HCT116 (cell line): ENCODE measurements at regions not wholly inside any gene's neighbourhood (a gene's known extent, or its start where the extent isn't known, plus 50 kb on each side); places are given as distances from the start of the nearest gene placed in this dataset.

Source experiments
- ATAC-seq: fragments of 200-7000 bp; cut with Tn5 transposase; 2 replicates; pipeline ENCODE4 v1.9.1; 2020; ENCODE audit warnings: mild to moderate bottlenecking, moderate library complexity
- BruUV-seq: library from RNA; stranded (reverse); fragments of 400-500 nt; replicated peaks from 2 replicates; lab custom pipeline; 2021; lab: Mats Ljungman, UMichigan
- CTCF ChIA-PET: fragments of 300-600 bp; sonication (Branson Sonifier 250); formaldehyde crosslinking; loops from one replicate; lab custom pipeline; 2021; ENCODE audit warnings: antibody characterized with exemption; lab: Charles Lee
- POLR2A ChIA-PET: fragments of 300-600, 350-600 bp; sonication (Branson Sonifier 250); formaldehyde crosslinking; loops from one replicate; lab custom pipeline; 2021; ENCODE audit warnings: antibody characterized with exemption; lab: Charles Lee
- RAD21 ChIA-PET, 2 experiments: fragments of 300-600 bp; sonication (Branson Sonifier 250); formaldehyde crosslinking; loops; one replicate each; lab custom pipeline; 2023; ENCODE audit warnings: low total read pairs in 2 of 2; ENCODE audit not compliant: uncharacterized antibody in 2 of 2, unreplicated experiment in 2 of 2, low non-redundant PET in 1 of 2; lab: Charles Lee
- DNase-seq: peaks from one replicate; pipeline ENCODE4 v3.0.0-alpha.2; 2010; ENCODE audit warnings: low read depth, low spot score
- H2AFZ ChIP-seq: fragments of 200-600 bp; shearing (Covaris generic), sonication (generic); 2 replicates; pipeline ENCODE4 v1.6.1; 2017; ENCODE audit warnings: low read depth, mixed run types, mixed read lengths, antibody characterized with exemption, low read length; ENCODE audit not compliant: poor library complexity, severe bottlenecking
- H3K27ac ChIP-seq: 2 replicates; pipeline ENCODE4 v1.5.1; 2012; ENCODE audit warnings: low read depth, low read length
- H3K27me3 ChIP-seq: fragments of 200-600 bp; sonication (generic); 2 replicates; pipeline ENCODE4 v1.6.1; 2016; ENCODE audit warnings: mixed run types, low read length, mixed read lengths; ENCODE audit not compliant: insufficient read depth
- H3K36me3 ChIP-seq, 2 experiments: fragments of 200-500 bp in 1 of 2; fragments of 200-600 bp in 1 of 2; sonication (Bioruptor generic) in 1 of 2; sonication (generic) in 1 of 2; 2 replicates each; pipeline versions ENCODE4 v1.5.1 to v1.6.1; 2014 to 2016; ENCODE audit warnings: low read length in 2 of 2, inconsistent platforms in 1 of 2, mixed read lengths in 1 of 2, mixed run types in 1 of 2; ENCODE audit not compliant: insufficient read depth in 2 of 2, control insufficient read depth in 1 of 2
- H3K4me1 ChIP-seq, 2 experiments: fragments of 200-600 bp in 1 of 2; sonication (generic) in 1 of 2; 2 replicates each; pipeline versions ENCODE4 v1.5.1 to v1.6.1; 2012 to 2017; ENCODE audit warnings: low read length in 2 of 2, inconsistent platforms in 1 of 2, mild to moderate bottlenecking in 1 of 2, mixed read lengths in 1 of 2, mixed run types in 1 of 2, moderate library complexity in 1 of 2; ENCODE audit not compliant: insufficient read depth in 2 of 2, control insufficient read depth in 1 of 2
- H3K4me2 ChIP-seq: fragments of 200-600 bp; sonication (generic); 2 replicates; pipeline ENCODE4 v1.6.1; 2017; ENCODE audit warnings: mixed run types, low read length, mixed read lengths
- H3K4me3 ChIP-seq, 2 experiments: fragments of 200-600 bp in 1 of 2; sonication (generic) in 1 of 2; replicated peaks in 1 of 2; 2 replicates each; pipeline ENCODE4 v1.5.1; 2011 to 2016; ENCODE audit warnings: low read length in 2 of 2, control low read depth in 1 of 2, low read depth in 1 of 2, mild to moderate bottlenecking in 1 of 2, mixed read lengths in 1 of 2, mixed run types in 1 of 2
- H3K79me2 ChIP-seq: fragments of 200-600 bp; sonication (generic); 2 replicates; pipeline ENCODE4 v1.6.1; 2017; ENCODE audit warnings: mild to moderate bottlenecking, mixed run types, low read length, moderate library complexity, mixed read lengths; ENCODE audit not compliant: insufficient read depth
- H3K9ac ChIP-seq: fragments of 200-600 bp; sonication (generic); 2 replicates; pipeline ENCODE4 v1.6.1; 2016; ENCODE audit warnings: low read length, mixed read lengths
- H3K9me2 ChIP-seq: fragments of 200-600 bp; sonication (generic), shearing (Covaris generic); 2 replicates; pipeline ENCODE4 v1.6.1; 2017; ENCODE audit warnings: mixed run types, mild to moderate bottlenecking, moderate library complexity; ENCODE audit not compliant: insufficient read depth
- H3K9me3 ChIP-seq, 2 experiments: fragments of 200-500 bp in 1 of 2; fragments of 200-600 bp in 1 of 2; sonication (Bioruptor generic) in 1 of 2; sonication (generic) in 1 of 2; 2 replicates each; pipeline ENCODE4 v1.6.1; 2014 to 2017; ENCODE audit warnings: low read length in 2 of 2, mixed read lengths in 2 of 2, inconsistent platforms in 1 of 2, low read depth in 1 of 2, mild to moderate bottlenecking in 1 of 2, mixed run types in 1 of 2, moderate library complexity in 1 of 2; ENCODE audit not compliant: control insufficient read depth in 1 of 2, insufficient read depth in 1 of 2
- H4K20me1 ChIP-seq: fragments of 200-600 bp; sonication (generic), shearing (Covaris generic); 2 replicates; pipeline ENCODE4 v1.6.1; 2017; ENCODE audit warnings: mixed run types, mild to moderate bottlenecking, moderate library complexity; ENCODE audit not compliant: insufficient read depth
- CEBPB ChIP-seq: IDR thresholded peaks from 2 replicates; pipeline ENCODE4 v1.6.1; 2012; ENCODE audit warnings: low read depth
- ELF1 ChIP-seq: IDR thresholded peaks from 2 replicates; pipeline ENCODE4 v1.6.1; 2012; ENCODE audit warnings: low read depth, borderline replicate concordance
- EZH2 ChIP-seq: fragments of 200-600 bp; sonication (generic); IDR thresholded peaks from 2 replicates; pipeline ENCODE4 v1.6.1; 2017; ENCODE audit warnings: antibody characterized with exemption, mixed run types
- EZH2phosphoT487 ChIP-seq: fragments of 200-600 bp; IDR thresholded peaks from 2 replicates; pipeline ENCODE4 v1.6.1; 2018; ENCODE audit warnings: antibody characterized with exemption, borderline replicate concordance
- JUND ChIP-seq: IDR thresholded peaks from 2 replicates; pipeline ENCODE4 v1.6.1; 2012
- POLR2A ChIP-seq: IDR thresholded peaks from 2 replicates; pipeline ENCODE4 v1.7.0; 2011; ENCODE audit warnings: borderline replicate concordance; ENCODE audit not compliant: insufficient read depth, insufficient read length; ENCODE audit errors: extremely low read depth
- POLR2AphosphoS5 ChIP-seq: IDR thresholded peaks from 2 replicates; pipeline ENCODE4 v1.6.1; 2011; ENCODE audit warnings: mild to moderate bottlenecking, low read depth, low read length, moderate library complexity
- RAD21 ChIP-seq: IDR thresholded peaks from 2 replicates; pipeline ENCODE4 v1.6.1; 2012; ENCODE audit warnings: low read depth, mild to moderate bottlenecking
- SIN3A ChIP-seq: IDR thresholded peaks from 2 replicates; pipeline ENCODE4 v1.6.1; 2012; ENCODE audit warnings: low read depth
- SP1 ChIP-seq: IDR thresholded peaks from 2 replicates; pipeline ENCODE4 v1.6.1; 2012; ENCODE audit warnings: low read depth
- SRF ChIP-seq: IDR thresholded peaks from 2 replicates; pipeline ENCODE4 v1.6.1; 2012; ENCODE audit warnings: low read depth
- TCF7L2 ChIP-seq: IDR thresholded peaks from 2 replicates; pipeline ENCODE4 v1.7.0; 2011; ENCODE audit warnings: borderline replicate concordance, inconsistent platforms; ENCODE audit not compliant: insufficient read depth, insufficient read length; ENCODE audit errors: extremely low read depth
- YY1 ChIP-seq: IDR thresholded peaks from 2 replicates; pipeline ENCODE4 v1.6.1; 2011; ENCODE audit warnings: low read length, low read depth, moderate library complexity, mild to moderate bottlenecking; ENCODE audit not compliant: insufficient replicate concordance; ENCODE audit errors: extremely low read depth
- ZFX ChIP-seq: fragments of 450-650 bp; IDR thresholded peaks from 2 replicates; pipeline ENCODE4 v1.6.1; 2017
- ZNF274 ChIP-seq: fragments of 200-500 bp; sonication (Bioruptor generic); IDR thresholded peaks from 2 replicates; pipeline ENCODE4 v1.6.1; 2014; ENCODE audit warnings: mild to moderate bottlenecking, low read depth, low read length, inconsistent platforms
- intact Hi-C: fragments of 100-400 bp; cut with micrococcal nuclease; formaldehyde crosslinking; loops from 2 replicates; pipeline ENCODE4 v1.10.0; 2022
- TF ChIP-seq, protein P1 (sequence below): IDR thresholded peaks from 2 replicates; pipeline ENCODE4 v1.6.1; 2012
- TF ChIP-seq, protein P2 (sequence below): IDR thresholded peaks from 2 replicates; pipeline ENCODE4 v1.6.1; 2011; ENCODE audit warnings: mild to moderate bottlenecking, low read length, moderate library complexity; ENCODE audit not compliant: insufficient replicate concordance; ENCODE audit errors: extremely low read depth
- TF ChIP-seq, protein P3 (sequence below): IDR thresholded peaks from 2 replicates; pipeline ENCODE4 v1.6.1; 2012; ENCODE audit warnings: low read depth

DNA sequence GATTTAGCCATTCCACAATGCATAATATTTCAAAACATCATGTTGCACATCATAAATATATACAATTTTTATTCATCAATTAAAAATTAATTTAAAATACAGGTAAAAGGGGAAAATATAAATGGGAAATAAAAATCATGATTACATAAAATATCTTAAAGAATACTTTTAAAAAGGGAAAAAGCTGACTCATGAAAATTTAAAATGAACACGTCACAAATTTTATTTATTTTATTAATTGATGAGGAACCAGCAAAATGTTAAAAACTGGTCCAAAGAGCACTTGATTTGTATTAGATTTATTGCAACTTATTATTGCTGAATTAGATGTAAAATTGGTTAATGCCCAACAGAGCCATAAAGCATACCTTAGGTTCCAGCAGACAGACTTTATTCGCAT lies 78.5 kb upstream of the ANK2 start:
- no peak overlapping the region for H2AFZ ChIP-seq
- H3K79me2 ChIP-seq = no peaks in the 10 kb centered on the region
- H4K20me1 ChIP-seq = no peaks in the 10 kb centered on the region
- H3K36me3 ChIP-seq = no peaks in the 10 kb centered on the region
- TF ChIP-seq YY1 (no peak), ZNF274 (no peak), RAD21 (no peak), EZH2 (no peak), EZH2phosphoT487 (no peak), ELF1 (no peak), JUND (no peak), SIN3A (no peak), SRF (no peak), SP1 (no peak), CEBPB (no peak), POLR2AphosphoS5 (no peak), POLR2A (no peak), ZFX (no peak), TCF7L2 (no peak)
- TF ChIP-seq, protein P1, sequence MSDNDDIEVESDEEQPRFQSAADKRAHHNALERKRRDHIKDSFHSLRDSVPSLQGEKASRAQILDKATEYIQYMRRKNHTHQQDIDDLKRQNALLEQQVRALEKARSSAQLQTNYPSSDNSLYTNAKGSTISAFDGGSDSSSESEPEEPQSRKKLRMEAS = no peak
- TF ChIP-seq, protein P2, sequence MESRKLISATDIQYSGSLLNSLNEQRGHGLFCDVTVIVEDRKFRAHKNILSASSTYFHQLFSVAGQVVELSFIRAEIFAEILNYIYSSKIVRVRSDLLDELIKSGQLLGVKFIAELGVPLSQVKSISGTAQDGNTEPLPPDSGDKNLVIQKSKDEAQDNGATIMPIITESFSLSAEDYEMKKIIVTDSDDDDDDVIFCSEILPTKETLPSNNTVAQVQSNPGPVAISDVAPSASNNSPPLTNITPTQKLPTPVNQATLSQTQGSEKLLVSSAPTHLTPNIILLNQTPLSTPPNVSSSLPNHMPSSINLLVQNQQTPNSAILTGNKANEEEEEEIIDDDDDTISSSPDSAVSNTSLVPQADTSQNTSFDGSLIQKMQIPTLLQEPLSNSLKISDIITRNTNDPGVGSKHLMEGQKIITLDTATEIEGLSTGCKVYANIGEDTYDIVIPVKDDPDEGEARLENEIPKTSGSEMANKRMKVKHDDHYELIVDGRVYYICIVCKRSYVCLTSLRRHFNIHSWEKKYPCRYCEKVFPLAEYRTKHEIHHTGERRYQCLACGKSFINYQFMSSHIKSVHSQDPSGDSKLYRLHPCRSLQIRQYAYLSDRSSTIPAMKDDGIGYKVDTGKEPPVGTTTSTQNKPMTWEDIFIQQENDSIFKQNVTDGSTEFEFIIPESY = no peak
- TF ChIP-seq, protein P3, sequence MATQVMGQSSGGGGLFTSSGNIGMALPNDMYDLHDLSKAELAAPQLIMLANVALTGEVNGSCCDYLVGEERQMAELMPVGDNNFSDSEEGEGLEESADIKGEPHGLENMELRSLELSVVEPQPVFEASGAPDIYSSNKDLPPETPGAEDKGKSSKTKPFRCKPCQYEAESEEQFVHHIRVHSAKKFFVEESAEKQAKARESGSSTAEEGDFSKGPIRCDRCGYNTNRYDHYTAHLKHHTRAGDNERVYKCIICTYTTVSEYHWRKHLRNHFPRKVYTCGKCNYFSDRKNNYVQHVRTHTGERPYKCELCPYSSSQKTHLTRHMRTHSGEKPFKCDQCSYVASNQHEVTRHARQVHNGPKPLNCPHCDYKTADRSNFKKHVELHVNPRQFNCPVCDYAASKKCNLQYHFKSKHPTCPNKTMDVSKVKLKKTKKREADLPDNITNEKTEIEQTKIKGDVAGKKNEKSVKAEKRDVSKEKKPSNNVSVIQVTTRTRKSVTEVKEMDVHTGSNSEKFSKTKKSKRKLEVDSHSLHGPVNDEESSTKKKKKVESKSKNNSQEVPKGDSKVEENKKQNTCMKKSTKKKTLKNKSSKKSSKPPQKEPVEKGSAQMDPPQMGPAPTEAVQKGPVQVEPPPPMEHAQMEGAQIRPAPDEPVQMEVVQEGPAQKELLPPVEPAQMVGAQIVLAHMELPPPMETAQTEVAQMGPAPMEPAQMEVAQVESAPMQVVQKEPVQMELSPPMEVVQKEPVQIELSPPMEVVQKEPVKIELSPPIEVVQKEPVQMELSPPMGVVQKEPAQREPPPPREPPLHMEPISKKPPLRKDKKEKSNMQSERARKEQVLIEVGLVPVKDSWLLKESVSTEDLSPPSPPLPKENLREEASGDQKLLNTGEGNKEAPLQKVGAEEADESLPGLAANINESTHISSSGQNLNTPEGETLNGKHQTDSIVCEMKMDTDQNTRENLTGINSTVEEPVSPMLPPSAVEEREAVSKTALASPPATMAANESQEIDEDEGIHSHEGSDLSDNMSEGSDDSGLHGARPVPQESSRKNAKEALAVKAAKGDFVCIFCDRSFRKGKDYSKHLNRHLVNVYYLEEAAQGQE = no peak
- no peak overlapping the region for H3K9ac ChIP-seq
- H3K9me3 ChIP-seq = no peaks in the 10 kb centered on the region
- no peak overlapping the region for H3K4me3 ChIP-seq
- CTCF ChIA-PET = no interaction called here
- DNase-seq = no peak
- no peaks in the 10 kb centered on the region for H3K4me1 ChIP-seq
- no peaks in the 10 kb centered on the region for H3K27me3 ChIP-seq
- H3K4me2 ChIP-seq = no peak overlapping the region
- no peaks in the 10 kb centered on the region for H3K9me2 ChIP-seq
- intact Hi-C loops = no loop called here
- POLR2A ChIA-PET = no interaction called here
- no TSS peak for BruUV-seq
- H3K27ac ChIP-seq = no peak overlapping the region
- RAD21 ChIA-PET = no interaction called here
- no peak for ATAC-seq
